SK-N-SH (cell line): ENCODE measurements at regions not wholly inside any gene's neighbourhood (a gene's known extent, or its start where the extent isn't known, plus 50 kb on each side); places are given as distances from the start of the nearest gene placed in this dataset.

ENCODE experiments used
- CTCF ChIA-PET: fragments of 300-600, 350-600 bp; formaldehyde crosslinking; extraction: SDS; loops from one replicate; lab custom pipeline; 2021; lab: Yijun Ruan, JAX
- POLR2A ChIA-PET: fragments of 350-600 bp; sonication (Branson Sonifier 250); formaldehyde crosslinking; extraction: SDS; loops from one replicate; lab custom pipeline; 2020; ENCODE audit warnings: antibody characterized with exemption, inconsistent platforms; lab: Yijun Ruan, JAX
- DNase-seq: peaks from one replicate; pipeline ENCODE4 v3.0.0; 2012
- H2AFZ ChIP-seq: fragments of 200-600 bp; sonication (generic); 2 replicates; pipeline ENCODE4 v1.8.1; 2016; ENCODE audit warnings: antibody characterized with exemption, mild to moderate bottlenecking, low read depth
- H3F3A ChIP-seq: fragments of 200-600 bp; sonication (generic); replicated peaks from 2 replicates; pipeline ENCODE3; 2016; ENCODE audit warnings: antibody characterized with exemption, mild to moderate bottlenecking; ENCODE audit not compliant: insufficient read depth
- H3K27ac ChIP-seq, 2 experiments: fragments of 200-500 bp in 1 of 2; fragments of 200-600 bp in 1 of 2; sonication (Bioruptor generic) in 1 of 2; sonication (generic), shearing (Covaris generic) in 1 of 2; 2 replicates each; pipeline versions ENCODE4 v1.5.1 to v1.6.1; 2014 to 2016; ENCODE audit warnings: low read depth in 2 of 2, inconsistent platforms in 1 of 2, low read length in 1 of 2, mild to moderate bottlenecking in 1 of 2, mixed read lengths in 1 of 2
- H3K27me3 ChIP-seq: fragments of 200-600 bp; sonication (generic), shearing (Covaris generic); 2 replicates; pipeline ENCODE4 v1.6.1; 2016; ENCODE audit warnings: mixed run types; ENCODE audit not compliant: insufficient read depth
- H3K36me3 ChIP-seq, 2 experiments: fragments of 200-500 bp in 1 of 2; fragments of 200-600 bp in 1 of 2; sonication (Bioruptor generic) in 1 of 2; sonication (generic) in 1 of 2; replicated peaks in 1 of 2; 2 replicates each; pipeline versions ENCODE3 to v1.5.1; 2014 to 2016; ENCODE audit warnings: low read length in 1 of 2, mild to moderate bottlenecking in 1 of 2; ENCODE audit not compliant: insufficient read depth in 2 of 2, control insufficient read depth in 1 of 2
- H3K4me1 ChIP-seq, 2 experiments: fragments of 200-500 bp in 1 of 2; fragments of 200-600 bp in 1 of 2; sonication (Bioruptor generic) in 1 of 2; sonication (generic), shearing (Covaris generic) in 1 of 2; 2 replicates each; pipeline versions ENCODE4 v1.5.1 to v1.6.1; 2014 to 2016; ENCODE audit warnings: low read depth in 1 of 2, low read length in 1 of 2, mixed run types in 1 of 2; ENCODE audit not compliant: insufficient read depth in 2 of 2, control insufficient read depth in 1 of 2
- H3K4me2 ChIP-seq: fragments of 200-600 bp; sonication (generic), shearing (Covaris generic); 2 replicates; pipeline ENCODE4 v1.6.1; 2017; ENCODE audit warnings: mixed run types
- H3K4me3 ChIP-seq, 2 experiments: fragments of 200-500 bp in 1 of 2; fragments of 200-600 bp in 1 of 2; sonication (Bioruptor generic) in 1 of 2; sonication (generic), shearing (Covaris generic) in 1 of 2; 2 replicates each; pipeline versions ENCODE4 v1.5.1 to v1.8.1; 2014 to 2016; ENCODE audit warnings: low read depth in 2 of 2, inconsistent platforms in 1 of 2, low read length in 1 of 2, mild to moderate bottlenecking in 1 of 2, mixed read lengths in 1 of 2, moderate library complexity in 1 of 2
- H3K79me2 ChIP-seq: fragments of 200-600 bp; sonication (generic); 2 replicates; pipeline ENCODE4 v1.8.1; 2017; ENCODE audit warnings: mild to moderate bottlenecking; ENCODE audit not compliant: insufficient read depth
- H3K9ac ChIP-seq: fragments of 200-600 bp; sonication (generic); 2 replicates; pipeline ENCODE4 v1.6.1; 2017; ENCODE audit warnings: mixed run types
- H3K9me2 ChIP-seq: fragments of 200-600 bp; sonication (generic); 2 replicates; pipeline ENCODE4 v1.6.1; 2017; ENCODE audit warnings: mixed run types
- H3K9me3 ChIP-seq: fragments of 200-600 bp; sonication (generic); 2 replicates; pipeline ENCODE4 v1.6.1; 2017; ENCODE audit warnings: mixed run types, mild to moderate bottlenecking, moderate library complexity
- H4K20me1 ChIP-seq: fragments of 200-600 bp; sonication (generic); 2 replicates; pipeline ENCODE4 v1.6.1; 2017; ENCODE audit warnings: mild to moderate bottlenecking, mixed run types; ENCODE audit not compliant: insufficient read depth
- CTCF ChIP-seq: fragments of 200-600 bp; sonication (generic); IDR thresholded peaks from 2 replicates; pipeline ENCODE4 v1.6.1; 2017; ENCODE audit warnings: antibody characterized with exemption, mild to moderate bottlenecking, moderate library complexity
- ELF1 ChIP-seq: IDR thresholded peaks from 2 replicates; pipeline ENCODE4 v1.4.0; 2012
- EP300 ChIP-seq, 2 experiments: IDR thresholded peaks; 2 replicates each; pipeline versions ENCODE4 v1.4.0 to v1.6.1; 2012; ENCODE audit warnings: borderline replicate concordance in 1 of 2, low read depth in 1 of 2, low read length in 1 of 2
- EZH2phosphoT487 ChIP-seq: fragments of 200-600 bp; sonication (generic); IDR thresholded peaks from 2 replicates; pipeline ENCODE4 v1.6.1; 2017; ENCODE audit warnings: low read depth, mixed run types, mild to moderate bottlenecking, antibody characterized with exemption, moderate library complexity, borderline replicate concordance
- FOXJ3 ChIP-seq: sonication (generic); formaldehyde crosslinking; IDR thresholded peaks from 2 replicates; pipeline ENCODE4 v1.5.1; 2020; ENCODE audit warnings: mild to moderate bottlenecking, missing genetic modification reagents
- GABPA ChIP-seq: IDR thresholded peaks from 2 replicates; pipeline ENCODE4 v1.4.0; 2012; ENCODE audit warnings: low read depth, mild to moderate bottlenecking
- IRF3 ChIP-seq: fragments of 150-350 bp; IDR thresholded peaks from 2 replicates; pipeline ENCODE4 v1.6.1; 2016; ENCODE audit warnings: mild to moderate bottlenecking, low read depth, low read length
- JUND ChIP-seq: IDR thresholded peaks from 2 replicates; pipeline ENCODE4 v1.4.0; 2012
- MEF2A ChIP-seq: IDR thresholded peaks from 2 replicates; pipeline ENCODE4 v1.4.0; 2012; ENCODE audit warnings: low read depth, borderline replicate concordance
- RAD21 ChIP-seq: IDR thresholded peaks from 2 replicates; pipeline ENCODE4 v1.6.1; 2012; ENCODE audit warnings: mild to moderate bottlenecking, low read length
- RFX5 ChIP-seq: IDR thresholded peaks from 2 replicates; pipeline ENCODE4 v1.6.1; 2012; ENCODE audit warnings: mild to moderate bottlenecking, improper control_type of control experiment, low read length
- SIN3A ChIP-seq: IDR thresholded peaks from 2 replicates; pipeline ENCODE4 v1.6.1; 2012; ENCODE audit warnings: low read depth, mild to moderate bottlenecking, low read length, moderate library complexity, borderline replicate concordance
- SMC3 ChIP-seq: IDR thresholded peaks from 2 replicates; pipeline ENCODE4 v1.6.1; 2012; ENCODE audit warnings: low read depth, low read length, improper control_type of control experiment
- TCF12 ChIP-seq: IDR thresholded peaks from 2 replicates; pipeline ENCODE4 v1.4.0; 2012
- TEAD4 ChIP-seq: IDR thresholded peaks from 2 replicates; pipeline ENCODE4 v1.4.0; 2012; ENCODE audit warnings: mild to moderate bottlenecking, borderline replicate concordance; ENCODE audit not compliant: insufficient read depth
- USF2 ChIP-seq: fragments of 150-350 bp; IDR thresholded peaks from 2 replicates; pipeline ENCODE4 v1.6.1; 2017; ENCODE audit warnings: antibody characterized with exemption, low read length, low read depth, borderline replicate concordance
- YY1 ChIP-seq: IDR thresholded peaks from 2 replicates; pipeline ENCODE4 v1.4.0; 2012; ENCODE audit warnings: low read depth, mild to moderate bottlenecking
- WGBS: methylation state at CpG from one replicate; pipeline ENCODE4 v1.1.6; 2017; ENCODE audit warnings: low lambda C conversion rate; 5-methylcytosine and 5-hydroxymethylcytosine counted together
- TF ChIP-seq, protein P1 (sequence below): IDR thresholded peaks from 2 replicates; pipeline ENCODE4 v1.4.0; 2012; ENCODE audit warnings: low read depth, borderline replicate concordance
- TF ChIP-seq, protein P2 (sequence below): IDR thresholded peaks from 2 replicates; pipeline ENCODE4 v1.4.0; 2012; ENCODE audit warnings: low read depth
- TF ChIP-seq, protein P3 (sequence below): IDR thresholded peaks from 2 replicates; pipeline ENCODE4; 2012
- TF ChIP-seq, protein P4 (sequence below): IDR thresholded peaks from 2 replicates; pipeline ENCODE4 v1.4.0; 2012; ENCODE audit warnings: low read depth, borderline replicate concordance

GRCh38 chr15:70226337-70226980 lies 128.7 kb upstream of the TLE3 start (continued):
- TF ChIP-seq EZH2phosphoT487 (no peak), EP300 (IDR thresholded peaks at IDR 0.05; ENCODE audit: borderline replicate concordance in 1 of 2, low read depth in 1 of 2, low read length in 1 of 2) (no peak), JUND (no peak), USF2 (no peak), GABPA (no peak)

DNA sequence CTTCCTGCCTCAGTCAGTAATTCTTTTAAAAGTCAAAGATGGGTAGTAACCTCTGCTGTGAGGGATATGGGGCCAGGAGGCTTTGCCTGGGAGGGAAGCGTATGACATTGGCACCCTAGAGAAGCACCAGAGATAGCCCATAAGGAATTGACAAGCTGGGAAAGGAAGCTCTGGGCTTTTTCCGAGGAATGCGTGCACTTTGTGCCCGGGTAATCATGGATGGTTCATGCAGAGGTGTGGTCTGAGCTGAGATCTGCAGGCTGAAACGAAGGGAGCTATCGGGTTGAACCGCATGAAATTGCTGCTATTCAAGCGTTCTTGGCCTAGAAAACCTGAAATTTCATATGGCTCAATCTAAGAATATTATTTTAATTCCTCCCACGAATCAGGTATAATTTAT lies 127.7 kb upstream of the TLE3 start:
- H2AFZ ChIP-seq = no peak overlapping the region
- no peaks in the 10 kb centered on the region for H3K79me2 ChIP-seq
- H3K36me3 ChIP-seq = no peaks in the 10 kb centered on the region
- ChIA-PET CTCF (no interaction called here), POLR2A (no interaction called here)
- no peaks in the 10 kb centered on the region for H3K9me3 ChIP-seq
- no peak overlapping the region for H3K4me3 ChIP-seq
- 86% methylated on average over 9 of the region's 9 CpGs for WGBS
- H3K4me2 ChIP-seq = no peak overlapping the region
- H3F3A ChIP-seq = peaks cover 4% of the 10 kb centered on the region
- H3K9ac ChIP-seq = no peak overlapping the region
- no peaks in the 10 kb centered on the region for H3K9me2 ChIP-seq
- no peaks in the 10 kb centered on the region for H4K20me1 ChIP-seq
- no peak overlapping the region for H3K27ac ChIP-seq
- H3K4me1 ChIP-seq = peaks cover 0 to 6% of the 10 kb centered on the region in 2 experiments; a peak in 1 of 4 replicates
- TF ChIP-seq CTCF = no peak
- TF ChIP-seq RFX5 = no peak
- TF ChIP-seq, protein P1, sequence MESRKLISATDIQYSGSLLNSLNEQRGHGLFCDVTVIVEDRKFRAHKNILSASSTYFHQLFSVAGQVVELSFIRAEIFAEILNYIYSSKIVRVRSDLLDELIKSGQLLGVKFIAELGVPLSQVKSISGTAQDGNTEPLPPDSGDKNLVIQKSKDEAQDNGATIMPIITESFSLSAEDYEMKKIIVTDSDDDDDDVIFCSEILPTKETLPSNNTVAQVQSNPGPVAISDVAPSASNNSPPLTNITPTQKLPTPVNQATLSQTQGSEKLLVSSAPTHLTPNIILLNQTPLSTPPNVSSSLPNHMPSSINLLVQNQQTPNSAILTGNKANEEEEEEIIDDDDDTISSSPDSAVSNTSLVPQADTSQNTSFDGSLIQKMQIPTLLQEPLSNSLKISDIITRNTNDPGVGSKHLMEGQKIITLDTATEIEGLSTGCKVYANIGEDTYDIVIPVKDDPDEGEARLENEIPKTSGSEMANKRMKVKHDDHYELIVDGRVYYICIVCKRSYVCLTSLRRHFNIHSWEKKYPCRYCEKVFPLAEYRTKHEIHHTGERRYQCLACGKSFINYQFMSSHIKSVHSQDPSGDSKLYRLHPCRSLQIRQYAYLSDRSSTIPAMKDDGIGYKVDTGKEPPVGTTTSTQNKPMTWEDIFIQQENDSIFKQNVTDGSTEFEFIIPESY = no peak
- TF ChIP-seq, protein P2, sequence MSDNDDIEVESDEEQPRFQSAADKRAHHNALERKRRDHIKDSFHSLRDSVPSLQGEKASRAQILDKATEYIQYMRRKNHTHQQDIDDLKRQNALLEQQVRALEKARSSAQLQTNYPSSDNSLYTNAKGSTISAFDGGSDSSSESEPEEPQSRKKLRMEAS = no peak
- TF ChIP-seq SMC3 = no peak
- no peak for TF ChIP-seq SIN3A
- TF ChIP-seq, protein P3, sequence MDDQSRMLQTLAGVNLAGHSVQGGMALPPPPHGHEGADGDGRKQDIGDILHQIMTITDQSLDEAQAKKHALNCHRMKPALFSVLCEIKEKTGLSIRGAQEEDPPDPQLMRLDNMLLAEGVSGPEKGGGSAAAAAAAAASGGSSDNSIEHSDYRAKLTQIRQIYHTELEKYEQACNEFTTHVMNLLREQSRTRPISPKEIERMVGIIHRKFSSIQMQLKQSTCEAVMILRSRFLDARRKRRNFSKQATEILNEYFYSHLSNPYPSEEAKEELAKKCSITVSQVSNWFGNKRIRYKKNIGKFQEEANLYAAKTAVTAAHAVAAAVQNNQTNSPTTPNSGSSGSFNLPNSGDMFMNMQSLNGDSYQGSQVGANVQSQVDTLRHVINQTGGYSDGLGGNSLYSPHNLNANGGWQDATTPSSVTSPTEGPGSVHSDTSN = no peak
- no peak for TF ChIP-seq RAD21
- TF ChIP-seq ELF1 = no peak
- TF ChIP-seq FOXJ3 (CRISPR knock-in tag) = no peak
- no peak for TF ChIP-seq TCF12
- no peak for TF ChIP-seq MEF2A
- TF ChIP-seq TEAD4 = no peak
- TF ChIP-seq YY1 = no peak
- no peak for TF ChIP-seq IRF3
- TF ChIP-seq, protein P4, sequence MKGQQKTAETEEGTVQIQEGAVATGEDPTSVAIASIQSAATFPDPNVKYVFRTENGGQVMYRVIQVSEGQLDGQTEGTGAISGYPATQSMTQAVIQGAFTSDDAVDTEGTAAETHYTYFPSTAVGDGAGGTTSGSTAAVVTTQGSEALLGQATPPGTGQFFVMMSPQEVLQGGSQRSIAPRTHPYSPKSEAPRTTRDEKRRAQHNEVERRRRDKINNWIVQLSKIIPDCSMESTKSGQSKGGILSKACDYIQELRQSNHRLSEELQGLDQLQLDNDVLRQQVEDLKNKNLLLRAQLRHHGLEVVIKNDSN = no peak
- no peak for TF ChIP-seq GABPA
- H3K27me3 ChIP-seq = no peaks in the 10 kb centered on the region; the same call in 1 of the 2 replicates
- no peak for DNase-seq
